WTC11 (cell line): ENCODE measurements at regions not wholly inside any gene's neighbourhood (a gene's known extent, or its start where the extent isn't known, plus 50 kb on each side); places are given as distances from the start of the nearest gene placed in this dataset.
"Not testable (repeated sequence)": the region's sequence is repeated elsewhere in the genome, so short reads cannot be mapped to it uniquely, and the experiment has no call there.

Source experiments
- ATAC-seq: fragments of 200-7000 bp; cut with Tn5 transposase; 2 replicates; pipeline ENCODE4 v1.10.0; 2021; ENCODE audit warnings: mild to moderate bottlenecking, moderate library complexity
- CTCF ChIA-PET: fragments of 300-600 bp; sonication (Branson Sonifier 250); formaldehyde crosslinking; loops from one replicate; lab custom pipeline; 2021; ENCODE audit warnings: antibody characterized with exemption; lab: Charles Lee
- POLR2A ChIA-PET: fragments of 350-600 bp; sonication (Branson Sonifier 250); formaldehyde crosslinking; loops from one replicate; lab custom pipeline; 2021; ENCODE audit warnings: antibody characterized with exemption; lab: Charles Lee
- DNase-seq: peaks from one replicate; pipeline ENCODE4 v3.0.0; 2021; ENCODE audit warnings: low spot score
- H3K27ac Mint-ChIP-seq: 2 replicates; pipeline ENCODE4 v1.8.0; 2021; ENCODE audit warnings: mixed read lengths
- H3K27me3 Mint-ChIP-seq: 2 replicates; pipeline ENCODE4 v1.8.0; 2021; ENCODE audit warnings: low read depth, mild to moderate bottlenecking, moderate library complexity, mixed read lengths
- H3K36me3 Mint-ChIP-seq: 2 replicates; pipeline ENCODE4 v1.8.0; 2021; ENCODE audit warnings: mixed read lengths
- H3K4me1 Mint-ChIP-seq: 2 replicates; pipeline ENCODE4 v1.8.0; 2022; ENCODE audit warnings: mixed read lengths
- H3K4me3 Mint-ChIP-seq: 2 replicates; pipeline ENCODE4 v1.8.0; 2021; ENCODE audit warnings: mild to moderate bottlenecking, moderate library complexity, mixed read lengths
- H3K9me3 Mint-ChIP-seq: 2 replicates; pipeline ENCODE4 v1.8.0; 2021; ENCODE audit warnings: mixed read lengths
- CDX4 ChIP-seq: fragments of 250-450 bp; sonication (Bioruptor Pico); IDR thresholded peaks from 2 replicates; pipeline ENCODE4 v1.9.0; 2021; ENCODE audit warnings: moderate library complexity, mild to moderate bottlenecking, inconsistent platforms, borderline replicate concordance
- CTCF ChIP-seq: fragments of 200-600 bp; IDR thresholded peaks from 2 replicates; pipeline ENCODE4 v1.8.0; 2022; ENCODE audit warnings: antibody characterized with exemption
- NFE2L1 ChIP-seq: sonication (generic); formaldehyde crosslinking; IDR thresholded peaks from 2 replicates; pipeline ENCODE4 v1.8.1; 2023; ENCODE audit warnings: missing genetic modification reagents
- RORB ChIP-seq: fragments of 250-450 bp; sonication (Bioruptor Pico); IDR thresholded peaks from 2 replicates; pipeline ENCODE4 v1.9.0; 2021; ENCODE audit warnings: mild to moderate bottlenecking
- SMAD3 ChIP-seq: sonication (generic); formaldehyde crosslinking; IDR thresholded peaks from 2 replicates; pipeline ENCODE4 v1.8.0; 2022; ENCODE audit warnings: missing genetic modification reagents, mild to moderate bottlenecking, borderline replicate concordance
- SP1 ChIP-seq: sonication (generic); formaldehyde crosslinking; conservative IDR thresholded peaks from 2 replicates; pipeline ENCODE4 v1.8.1; 2022; ENCODE audit warnings: missing genetic modification reagents
- USF1 ChIP-seq: sonication (generic); formaldehyde crosslinking; IDR thresholded peaks from 2 replicates; pipeline ENCODE4 v1.8.0; 2022; ENCODE audit warnings: mild to moderate bottlenecking, missing genetic modification reagents
- ZMAT4 ChIP-seq: fragments of 250-450 bp; sonication (Bioruptor Pico); IDR thresholded peaks from 2 replicates; pipeline ENCODE4 v1.9.0; 2021; ENCODE audit warnings: mild to moderate bottlenecking
- ZNF281 ChIP-seq: sonication (generic); formaldehyde crosslinking; IDR thresholded peaks from 2 replicates; pipeline ENCODE4 v1.8.0; 2023; ENCODE audit warnings: mild to moderate bottlenecking, missing genetic modification reagents
- ZNF396 ChIP-seq: fragments of 250-450 bp; sonication (Bioruptor Pico); IDR thresholded peaks from 2 replicates; pipeline ENCODE4 v1.8.0; 2021; ENCODE audit warnings: mild to moderate bottlenecking, moderate library complexity, borderline replicate concordance
- TF ChIP-seq, protein P1 (sequence below): fragments of 250-450 bp; sonication (Bioruptor Pico); IDR thresholded peaks from 2 replicates; pipeline ENCODE4 v1.9.0; 2021; ENCODE audit warnings: mild to moderate bottlenecking, borderline replicate concordance

- Mint-ChIP-seq H3K27me3 (peaks cover 55% of the 10 kb centered on the region), H3K4me1 (peaks cover 11% of the 10 kb centered on the region), H3K9me3 (peaks cover 8% of the 10 kb centered on the region), H3K27ac (no peak overlapping the region), H3K4me3 (no peak overlapping the region), H3K36me3 (peaks cover 6% of the 10 kb centered on the region)
- DNase-seq (no peak), ATAC-seq (no peak)
- POLR2A ChIA-PET: no interaction called here
- TF ChIP-seq NFE2L1 (CRISPR knock-in tag): no peak
- TF ChIP-seq SMAD3 (CRISPR knock-in tag): no peak
- no peak for TF ChIP-seq CTCF
- TF ChIP-seq, protein P1, sequence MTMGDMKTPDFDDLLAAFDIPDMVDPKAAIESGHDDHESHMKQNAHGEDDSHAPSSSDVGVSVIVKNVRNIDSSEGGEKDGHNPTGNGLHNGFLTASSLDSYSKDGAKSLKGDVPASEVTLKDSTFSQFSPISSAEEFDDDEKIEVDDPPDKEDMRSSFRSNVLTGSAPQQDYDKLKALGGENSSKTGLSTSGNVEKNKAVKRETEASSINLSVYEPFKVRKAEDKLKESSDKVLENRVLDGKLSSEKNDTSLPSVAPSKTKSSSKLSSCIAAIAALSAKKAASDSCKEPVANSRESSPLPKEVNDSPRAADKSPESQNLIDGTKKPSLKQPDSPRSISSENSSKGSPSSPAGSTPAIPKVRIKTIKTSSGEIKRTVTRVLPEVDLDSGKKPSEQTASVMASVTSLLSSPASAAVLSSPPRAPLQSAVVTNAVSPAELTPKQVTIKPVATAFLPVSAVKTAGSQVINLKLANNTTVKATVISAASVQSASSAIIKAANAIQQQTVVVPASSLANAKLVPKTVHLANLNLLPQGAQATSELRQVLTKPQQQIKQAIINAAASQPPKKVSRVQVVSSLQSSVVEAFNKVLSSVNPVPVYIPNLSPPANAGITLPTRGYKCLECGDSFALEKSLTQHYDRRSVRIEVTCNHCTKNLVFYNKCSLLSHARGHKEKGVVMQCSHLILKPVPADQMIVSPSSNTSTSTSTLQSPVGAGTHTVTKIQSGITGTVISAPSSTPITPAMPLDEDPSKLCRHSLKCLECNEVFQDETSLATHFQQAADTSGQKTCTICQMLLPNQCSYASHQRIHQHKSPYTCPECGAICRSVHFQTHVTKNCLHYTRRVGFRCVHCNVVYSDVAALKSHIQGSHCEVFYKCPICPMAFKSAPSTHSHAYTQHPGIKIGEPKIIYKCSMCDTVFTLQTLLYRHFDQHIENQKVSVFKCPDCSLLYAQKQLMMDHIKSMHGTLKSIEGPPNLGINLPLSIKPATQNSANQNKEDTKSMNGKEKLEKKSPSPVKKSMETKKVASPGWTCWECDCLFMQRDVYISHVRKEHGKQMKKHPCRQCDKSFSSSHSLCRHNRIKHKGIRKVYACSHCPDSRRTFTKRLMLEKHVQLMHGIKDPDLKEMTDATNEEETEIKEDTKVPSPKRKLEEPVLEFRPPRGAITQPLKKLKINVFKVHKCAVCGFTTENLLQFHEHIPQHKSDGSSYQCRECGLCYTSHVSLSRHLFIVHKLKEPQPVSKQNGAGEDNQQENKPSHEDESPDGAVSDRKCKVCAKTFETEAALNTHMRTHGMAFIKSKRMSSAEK: no peak
- no peak for TF ChIP-seq ZNF396 (CRISPR knock-in tag)
- no peak for TF ChIP-seq ZMAT4
- CTCF ChIA-PET: no interaction called here
These were observed 250.5 kb downstream of the DSC3 start for GRCh38 chr18:30792051-30792450.

- H3K4me3 Mint-ChIP-seq, CTCF ChIA-PET, DNase-seq, POLR2A ChIA-PET, ATAC-seq, H3K27ac Mint-ChIP-seq: not testable (repeated sequence)
- Mint-ChIP-seq H3K9me3 (peaks cover 26% of the 10 kb centered on the region), H3K36me3 (peaks cover 28% of the 10 kb centered on the region), H3K27me3 (peaks cover 77% of the 10 kb centered on the region), H3K4me1 (peaks cover 14% of the 10 kb centered on the region)
These were observed 254.0 kb downstream of the DSC3 start for GRCh38 chr18:30788411-30788991.

- H3K4me1 Mint-ChIP-seq: peaks cover 14% of the 10 kb centered on the region
- no peak overlapping the region for H3K4me3 Mint-ChIP-seq
- no peak for TF ChIP-seq ZNF281
- TF ChIP-seq, all 79 proteins: peak for 0
- POLR2A ChIA-PET: no interaction called here
- Mint-ChIP-seq H3K36me3 (peaks cover 39% of the 10 kb centered on the region), H3K27ac (no peak overlapping the region), H3K27me3 (peaks cover 81% of the 10 kb centered on the region), H3K9me3 (peaks cover 36% of the 10 kb centered on the region)
- ATAC-seq: peak; percentile 30; the same call in 1 of the 2 replicates
- CTCF ChIA-PET: no interaction called here
- DNase-seq: no peak
These were observed 255.1 kb downstream of the DSC3 start for GRCh38 chr18:30787410-30787809.

- peaks cover 50% of the 10 kb centered on the region for H3K36me3 Mint-ChIP-seq
- peaks cover 54% of the 10 kb centered on the region for H3K27me3 Mint-ChIP-seq
- H3K4me3 Mint-ChIP-seq: no peak overlapping the region
- POLR2A ChIA-PET: no interaction called here
- no peak for TF ChIP-seq CDX4 (CRISPR knock-in tag)
- no peak for TF ChIP-seq ZNF396 (CRISPR knock-in tag)
- TF ChIP-seq USF1 (CRISPR knock-in tag): no peak
- no peak for TF ChIP-seq SMAD3 (CRISPR knock-in tag)
- TF ChIP-seq RORB (CRISPR knock-in tag): no peak
- TF ChIP-seq SP1 (CRISPR knock-in tag): no peak
- TF ChIP-seq, all 79 proteins: peak for 0
- ATAC-seq (no peak), DNase-seq (no peak)
- Mint-ChIP-seq H3K9me3 (peaks cover 53% of the 10 kb centered on the region), H3K27ac (no peak overlapping the region), H3K4me1 (peaks cover 5% of the 10 kb centered on the region; the same call in 1 of the 2 replicates)
- CTCF ChIA-PET: no interaction called here
These were observed 260.9 kb downstream of the DSC3 start for GRCh38 chr18:30781601-30782000.
